ENCODE measurements at regions not wholly inside any gene's neighbourhood (a gene's known extent, or its start where the extent isn't known, plus 50 kb on each side); places are given as distances from the start of the nearest gene placed in this dataset.

DNA sequence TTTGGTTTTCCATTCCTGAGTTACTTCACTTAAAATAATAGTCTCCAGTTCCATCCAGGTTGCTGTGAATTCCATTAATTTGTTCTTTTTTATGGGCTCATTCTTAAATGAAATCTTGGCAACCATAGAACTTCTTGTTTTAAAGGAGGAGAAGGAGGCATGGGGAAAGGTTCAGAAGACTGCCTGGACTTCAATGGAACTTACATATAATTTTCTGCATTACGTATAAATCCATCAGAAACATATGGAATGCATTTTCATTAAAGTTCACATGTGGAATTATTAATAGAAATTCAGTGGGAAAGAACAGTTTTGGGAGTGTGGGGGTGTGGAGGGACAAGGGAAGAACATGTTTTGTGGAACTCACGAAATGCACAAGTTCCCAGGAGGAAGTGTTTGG lies 176.6 kb upstream of the PRKCQ start:
- TF ChIP-seq, protein P1, sequence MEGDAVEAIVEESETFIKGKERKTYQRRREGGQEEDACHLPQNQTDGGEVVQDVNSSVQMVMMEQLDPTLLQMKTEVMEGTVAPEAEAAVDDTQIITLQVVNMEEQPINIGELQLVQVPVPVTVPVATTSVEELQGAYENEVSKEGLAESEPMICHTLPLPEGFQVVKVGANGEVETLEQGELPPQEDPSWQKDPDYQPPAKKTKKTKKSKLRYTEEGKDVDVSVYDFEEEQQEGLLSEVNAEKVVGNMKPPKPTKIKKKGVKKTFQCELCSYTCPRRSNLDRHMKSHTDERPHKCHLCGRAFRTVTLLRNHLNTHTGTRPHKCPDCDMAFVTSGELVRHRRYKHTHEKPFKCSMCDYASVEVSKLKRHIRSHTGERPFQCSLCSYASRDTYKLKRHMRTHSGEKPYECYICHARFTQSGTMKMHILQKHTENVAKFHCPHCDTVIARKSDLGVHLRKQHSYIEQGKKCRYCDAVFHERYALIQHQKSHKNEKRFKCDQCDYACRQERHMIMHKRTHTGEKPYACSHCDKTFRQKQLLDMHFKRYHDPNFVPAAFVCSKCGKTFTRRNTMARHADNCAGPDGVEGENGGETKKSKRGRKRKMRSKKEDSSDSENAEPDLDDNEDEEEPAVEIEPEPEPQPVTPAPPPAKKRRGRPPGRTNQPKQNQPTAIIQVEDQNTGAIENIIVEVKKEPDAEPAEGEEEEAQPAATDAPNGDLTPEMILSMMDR (IDR thresholded peaks at IDR 0.05; ENCODE audit: borderline replicate concordance, insufficient read depth, low read depth, low read length) = no peak
- H3K4me3 ChIP-seq (ENCODE audit: low read depth, low read length) = no peak overlapping the region

DNA sequence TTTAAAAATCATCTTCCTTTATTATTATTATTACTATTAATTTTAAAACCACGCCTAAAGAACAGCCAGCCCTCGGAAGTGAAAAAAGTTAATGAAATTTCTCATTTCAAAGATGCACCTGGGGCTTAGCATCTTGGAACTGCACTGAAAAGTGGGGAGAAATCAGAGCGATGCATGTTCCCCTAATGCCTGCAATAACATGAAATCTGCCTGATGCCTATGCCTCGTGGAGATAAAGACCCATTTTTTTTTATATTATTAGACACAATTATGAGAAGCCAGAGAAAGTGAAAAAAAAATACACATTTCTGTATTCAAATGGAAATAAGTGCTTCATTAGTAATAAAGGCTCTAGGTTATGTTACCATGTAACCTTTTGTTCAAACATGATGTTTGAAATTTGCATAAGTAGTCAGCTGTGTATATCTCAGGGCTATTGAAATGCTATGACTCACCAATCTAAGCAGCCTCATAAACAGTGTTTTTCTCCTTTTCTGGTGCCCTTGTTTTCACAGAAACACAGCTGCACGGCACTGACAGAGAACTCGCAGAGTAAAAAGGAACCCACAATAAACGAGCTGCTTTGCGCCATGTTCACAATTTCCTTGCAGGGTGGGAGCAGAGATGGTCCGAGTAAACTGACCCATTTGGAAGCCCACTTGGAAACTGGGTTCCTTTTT lies 175.8 kb upstream of the PRKCQ start:
- TF ChIP-seq, protein P1 (IDR thresholded peaks at IDR 0.05; ENCODE audit: borderline replicate concordance, insufficient read depth, low read depth, low read length) = no peak
- H3K4me3 ChIP-seq (ENCODE audit: low read depth, low read length) = no peak overlapping the region

DNA sequence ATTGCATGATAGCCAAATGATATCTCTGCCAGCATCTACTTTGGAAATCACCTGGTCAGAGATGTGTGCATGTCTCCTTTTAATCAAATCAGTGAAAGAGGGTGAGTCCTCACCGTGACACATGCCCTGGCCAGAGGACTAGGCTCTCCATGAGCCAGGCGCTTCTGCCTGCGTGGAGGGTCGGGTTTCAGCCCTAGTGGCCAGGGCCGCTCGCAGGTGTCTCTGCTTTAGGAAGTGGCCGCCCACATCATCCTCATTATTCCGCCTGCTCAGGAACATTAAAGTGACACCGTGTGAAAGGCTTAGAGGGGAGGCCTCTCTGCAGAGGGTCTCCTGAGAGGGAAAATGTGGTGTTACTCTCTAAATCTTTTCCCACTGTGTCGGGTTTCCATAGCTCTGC lies 173.6 kb upstream of the PRKCQ start:
- TF ChIP-seq, protein P1 (IDR thresholded peaks at IDR 0.05; ENCODE audit: borderline replicate concordance, insufficient read depth, low read depth, low read length) = no peak
- H3K4me3 ChIP-seq (ENCODE audit: low read depth, low read length) = no peak overlapping the region

DNA sequence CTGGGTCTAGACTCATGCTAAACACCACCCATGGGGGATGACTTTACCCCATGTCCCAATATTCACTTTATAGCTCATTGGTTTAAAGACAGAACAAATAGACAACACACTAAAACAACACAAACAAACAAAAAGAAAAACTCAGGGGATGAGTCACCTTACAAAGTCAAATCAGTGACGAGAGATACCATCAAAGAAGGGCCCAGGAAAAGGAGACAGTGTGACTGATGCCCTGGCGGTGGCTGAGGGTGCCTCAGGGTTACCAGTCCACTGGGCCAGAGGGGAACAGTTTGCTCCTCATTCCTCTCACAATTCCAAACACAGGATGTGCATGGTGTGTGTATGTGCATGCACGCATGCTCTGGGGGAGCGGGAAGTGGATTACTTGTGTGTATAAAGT lies 171.3 kb upstream of the PRKCQ start:
- TF ChIP-seq, protein P1 (IDR thresholded peaks at IDR 0.05; ENCODE audit: borderline replicate concordance, insufficient read depth, low read depth, low read length) = no peak
- no peak overlapping the region for H3K4me3 ChIP-seq (ENCODE audit: low read depth, low read length)

DNA sequence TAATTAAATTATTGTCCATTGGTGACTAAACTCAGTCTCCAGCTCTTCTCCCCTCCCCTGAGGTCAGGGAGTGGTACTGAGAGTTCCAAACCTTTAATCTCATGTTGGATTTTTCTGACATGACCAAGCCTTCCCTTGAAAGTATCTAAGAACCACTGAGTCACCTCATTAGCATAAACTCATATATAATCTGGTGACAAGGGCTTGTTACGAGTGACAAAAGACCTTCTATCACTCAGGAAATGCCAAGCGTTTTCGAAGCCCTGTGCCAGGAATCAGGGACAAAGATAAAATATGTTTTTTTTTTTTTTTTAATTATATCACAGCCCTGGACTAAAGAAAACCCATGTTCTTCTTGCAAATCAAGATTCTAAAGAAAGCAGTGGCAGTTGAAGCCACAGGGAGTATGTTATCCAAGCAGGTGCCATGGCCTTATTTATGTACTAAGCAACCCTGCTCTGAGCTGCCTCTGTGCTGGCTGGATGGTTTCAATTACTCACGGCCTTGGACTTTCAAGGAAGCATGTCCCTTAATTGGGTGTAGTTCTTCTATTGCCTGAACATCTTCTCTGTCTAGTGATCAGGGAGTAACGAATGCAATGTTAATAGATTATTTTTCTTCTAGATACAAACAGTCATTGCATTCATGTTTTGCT lies 169.0 kb upstream of the PRKCQ start:
- TF ChIP-seq, protein P1 (IDR thresholded peaks at IDR 0.05; ENCODE audit: borderline replicate concordance, insufficient read depth, low read depth, low read length) = no peak
- no peak overlapping the region for H3K4me3 ChIP-seq (ENCODE audit: low read depth, low read length)

DNA sequence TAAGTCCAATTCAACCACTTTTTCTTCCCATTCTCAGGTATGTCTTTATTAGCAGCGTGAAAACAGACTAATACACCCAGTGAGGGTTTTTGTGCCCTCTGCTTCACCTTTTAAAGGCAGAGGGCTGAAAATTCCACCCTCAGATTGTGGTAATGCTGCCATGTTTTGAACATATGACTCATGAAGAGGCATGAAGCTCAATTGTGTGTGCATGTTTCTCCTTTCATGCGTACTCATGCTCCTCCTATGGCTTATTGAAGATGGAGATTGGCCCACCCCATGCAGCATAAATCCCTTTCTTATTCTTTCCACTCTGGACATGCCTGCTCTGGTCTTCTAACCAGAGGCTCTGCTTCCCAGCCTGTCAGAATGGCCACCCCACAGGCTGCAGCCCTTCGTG lies 168.0 kb upstream of the PRKCQ start:
- H3K4me3 ChIP-seq (ENCODE audit: low read depth, low read length) = no peak overlapping the region
- TF ChIP-seq, protein P1 (IDR thresholded peaks at IDR 0.05; ENCODE audit: borderline replicate concordance, insufficient read depth, low read depth, low read length) = no peak

DNA sequence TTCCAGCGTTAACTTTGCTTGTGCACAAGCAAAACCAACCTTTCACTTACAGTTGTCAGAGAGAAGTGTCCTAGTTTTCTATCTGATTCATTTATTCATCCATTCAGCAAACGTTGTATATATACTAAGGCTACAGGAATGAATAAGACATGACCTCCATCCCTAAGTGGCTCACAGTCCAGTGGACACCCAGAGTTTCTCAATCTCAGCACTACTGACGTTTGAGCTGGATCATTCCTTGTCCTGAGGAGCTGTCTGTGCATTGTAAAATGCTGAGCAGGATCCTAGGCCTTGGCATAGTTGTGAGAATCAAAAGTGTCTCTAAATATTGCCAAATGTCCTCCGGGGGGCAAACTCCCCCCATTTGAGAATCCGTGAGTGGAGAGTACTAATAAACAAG lies 166.7 kb upstream of the PRKCQ start:
- TF ChIP-seq, protein P1 (IDR thresholded peaks at IDR 0.05; ENCODE audit: borderline replicate concordance, insufficient read depth, low read depth, low read length) = no peak
- no peak overlapping the region for H3K4me3 ChIP-seq (ENCODE audit: low read depth, low read length)

Measured in GM12875 (cell line).